Coronary artery (tissue), 2 donors: ENCODE measurements at regions not wholly inside any gene's neighbourhood (a gene's known extent, or its start where the extent isn't known, plus 50 kb on each side); places are given as distances from the start of the nearest gene placed in this dataset.
"Not testable (repeated sequence)": the region's sequence is repeated elsewhere in the genome, so short reads cannot be mapped to it uniquely, and the experiment has no call there.

Experiments
- DNase-seq: peaks from one replicate; pipeline ENCODE4 v3.0.0-alpha.2; 2017; ENCODE audit warnings: low spot score
- H3K27ac ChIP-seq, 2 donors: fragments of 200-600 bp; sonication (generic); one replicate each; pipeline ENCODE4 v1.5.1; 2016 to 2019
- H3K4me3 ChIP-seq: fragments of 200-600 bp; sonication (generic); 2 replicates; pipeline ENCODE4 v1.5.1; 2016; ENCODE audit warnings: mild to moderate bottlenecking, moderate library complexity
- CTCF ChIP-seq: fragments of 200-600 bp; sonication (generic); IDR thresholded peaks from one replicate; pipeline ENCODE4 v1.5.1; 2019; ENCODE audit warnings: antibody characterized with exemption

- Histone ChIP-seq H3K4me3 (no peak overlapping the region), H3K27ac (no peak overlapping the region)
- no peak for DNase-seq
- no peak for TF ChIP-seq CTCF
Observed at GRCh38 chr17:20938988-20939615, 103.7 kb downstream of the USP22 start.

DNA sequence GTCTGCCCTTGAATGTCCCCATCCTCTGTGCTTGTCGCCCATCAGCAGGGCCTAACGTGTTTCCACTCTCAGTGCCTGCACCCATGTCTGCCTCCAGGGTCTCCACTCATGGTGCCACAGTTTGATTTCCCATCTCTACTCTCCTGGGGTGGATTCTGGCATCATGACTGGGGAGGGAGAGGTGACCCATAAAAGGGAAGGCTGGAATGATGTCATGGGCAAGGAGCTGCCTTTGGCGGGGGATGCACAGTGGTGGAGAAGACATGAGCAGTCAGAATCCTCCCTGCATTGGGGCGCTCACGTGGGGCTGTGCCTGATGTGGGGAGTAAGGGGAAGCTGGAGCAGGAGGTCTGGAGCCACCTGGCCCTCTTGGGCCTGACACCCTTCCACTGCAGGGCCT is 100.9 kb downstream of the USP22 start:
- TF ChIP-seq CTCF: no peak
- Histone ChIP-seq H3K27ac (no peak overlapping the region), H3K4me3 (no peak overlapping the region)
- DNase-seq: no peak

GRCh38 chr17:20944014-20944865 is 98.6 kb downstream of the USP22 start:
- Histone ChIP-seq H3K27ac (no peak overlapping the region), H3K4me3 (no peak overlapping the region)
- DNase-seq: no peak
- TF ChIP-seq CTCF: no peak

GRCh38 chr17:20947708-20948107 is 95.1 kb downstream of the USP22 start:
- H3K4me3 ChIP-seq, H3K27ac ChIP-seq, DNase-seq: not testable (repeated sequence)

- no peak overlapping the region for H3K27ac ChIP-seq
- TF ChIP-seq CTCF: no peak
- no peak overlapping the region for H3K4me3 ChIP-seq
- DNase-seq: no peak
Observed at GRCh38 chr17:20948984-20949777, 93.6 kb downstream of the USP22 start.
